Neuronal stem cell (in vitro differentiated cells): ENCODE measurements at regions not wholly inside any gene's neighbourhood (a gene's known extent, or its start where the extent isn't known, plus 50 kb on each side); places are given as distances from the start of the nearest gene placed in this dataset.

Experiments
- DNase-seq: peaks from one replicate; pipeline ENCODE4 v3.0.0-alpha.2; 2013; ENCODE audit warnings: low spot score
- H2AFZ ChIP-seq: one replicate; pipeline ENCODE4 v1.6.1; 2013; ENCODE audit warnings: mild to moderate bottlenecking, low read length, inconsistent platforms
- H2AK5ac ChIP-seq: 2 replicates; pipeline ENCODE4 v1.6.1; 2013; ENCODE audit warnings: low read depth, mild to moderate bottlenecking, inconsistent platforms, low read length, moderate library complexity, mixed read lengths
- H2BK120ac ChIP-seq: 2 replicates; pipeline ENCODE4 v1.6.1; 2013; ENCODE audit warnings: low read depth, mild to moderate bottlenecking, inconsistent platforms, low read length, moderate library complexity, mixed read lengths
- H2BK12ac ChIP-seq: one replicate; pipeline ENCODE4 v1.6.1; 2013; ENCODE audit warnings: low read length, inconsistent platforms
- H2BK15ac ChIP-seq: 2 replicates; pipeline ENCODE4 v1.6.1; 2013; ENCODE audit warnings: mild to moderate bottlenecking, low read length, inconsistent platforms, mixed read lengths
- H2BK5ac ChIP-seq: one replicate; pipeline ENCODE4 v1.6.1; 2013; ENCODE audit warnings: inconsistent platforms, mild to moderate bottlenecking, low read length, moderate library complexity
- H3K14ac ChIP-seq: one replicate; pipeline ENCODE4 v1.6.1; 2013; ENCODE audit warnings: low read length, inconsistent platforms
- H3K18ac ChIP-seq: 2 replicates; pipeline ENCODE4 v1.6.1; 2013; ENCODE audit warnings: low read length, inconsistent platforms
- H3K23ac ChIP-seq: 2 replicates; pipeline ENCODE4 v1.6.1; 2013; ENCODE audit warnings: low read depth, mild to moderate bottlenecking, mixed read lengths, low read length, inconsistent platforms; ENCODE audit not compliant: poor library complexity
- H3K27ac ChIP-seq: replicated peaks from 3 replicates; pipeline ENCODE4 v1.5.1; 2013; ENCODE audit warnings: low read length, inconsistent platforms
- H3K27me3 ChIP-seq, 3 experiments: 2 replicates each; pipeline ENCODE4 v1.6.1; 2013; ENCODE audit warnings: low read length in 3 of 3, mild to moderate bottlenecking in 2 of 3, inconsistent platforms in 1 of 3, low read depth in 1 of 3, mixed read lengths in 1 of 3, moderate library complexity in 1 of 3; ENCODE audit not compliant: control insufficient read depth in 3 of 3, insufficient read depth in 3 of 3
- H3K36me3 ChIP-seq, 2 donors: replicated peaks in 1 of 2; 2 replicates each; pipeline ENCODE4 v1.6.1; 2013; ENCODE audit warnings: low read length in 2 of 2; ENCODE audit not compliant: control insufficient read depth in 2 of 2, insufficient read depth in 2 of 2
- H3K4ac ChIP-seq: 2 replicates; pipeline ENCODE4 v1.6.1; 2013; ENCODE audit warnings: inconsistent platforms, mild to moderate bottlenecking, low read length, moderate library complexity
- H3K4me1 ChIP-seq, 2 donors: 1 replicate in 1 of 2; 2 replicates in 1 of 2; pipeline ENCODE4 v1.6.1; 2013; ENCODE audit warnings: low read length in 2 of 2, low read depth in 1 of 2; ENCODE audit not compliant: control insufficient read depth in 2 of 2, insufficient read depth in 1 of 2
- H3K4me2 ChIP-seq: one replicate; pipeline ENCODE4 v1.6.1; 2013; ENCODE audit warnings: mild to moderate bottlenecking, low read length, inconsistent platforms; ENCODE audit not compliant: insufficient read depth, poor library complexity, severe bottlenecking
- H3K4me3 ChIP-seq, 2 donors: 2 replicates each; pipeline ENCODE4 v1.5.1; 2013; ENCODE audit warnings: low read length in 2 of 2, mild to moderate bottlenecking in 2 of 2, inconsistent platforms in 1 of 2, moderate library complexity in 1 of 2
- H3K79me1 ChIP-seq: one replicate; pipeline ENCODE4 v1.6.1; 2013; ENCODE audit warnings: low read depth, mild to moderate bottlenecking, inconsistent platforms, low read length, moderate library complexity
- H3K9ac ChIP-seq: one replicate; pipeline ENCODE4 v1.6.1; 2013; ENCODE audit warnings: mild to moderate bottlenecking, low read depth, low read length, inconsistent platforms; ENCODE audit not compliant: poor library complexity
- H3K9me3 ChIP-seq, 2 donors: replicated peaks in 1 of 2; 2 replicates each; pipeline versions ENCODE3 to v1.6.1; 2013; ENCODE audit warnings: low read length in 2 of 2, mild to moderate bottlenecking in 2 of 2, inconsistent platforms in 1 of 2, low read depth in 1 of 2, mixed read lengths in 1 of 2, moderate library complexity in 1 of 2; ENCODE audit not compliant: control insufficient read depth in 2 of 2, insufficient read depth in 1 of 2
- H4K8ac ChIP-seq: one replicate; pipeline ENCODE4 v1.6.1; 2013; ENCODE audit warnings: low read depth, mild to moderate bottlenecking, inconsistent platforms, low read length, moderate library complexity
- H4K91ac ChIP-seq: one replicate; pipeline ENCODE4 v1.6.1; 2013; ENCODE audit warnings: low read length, low read depth, mild to moderate bottlenecking, inconsistent platforms; ENCODE audit not compliant: poor library complexity
- WGBS, 2 donors: extraction: QIAGEN DNeasy Blood & Tissue Kit; methylation state at CpG; one replicate each; pipeline ENCODE4 v1.1.7; 2013; ENCODE audit warnings: missing lambda C conversion rate in 2 of 2, mixed read lengths in 1 of 2; ENCODE audit not compliant: insufficient read length in 2 of 2, insufficient replicate concordance in 1 of 2; ENCODE audit errors: extremely low coverage in 2 of 2; 5-methylcytosine and 5-hydroxymethylcytosine counted together

GRCh38 chr11:93933230-93933629 is 82.8 kb upstream of the VSTM5 start:
- H3K4me1 ChIP-seq: no peaks in the 10 kb centered on the region
- H3K27me3 ChIP-seq: no peaks in the 10 kb centered on the region
- no peak overlapping the region for H3K9ac ChIP-seq
- no peak overlapping the region for H3K4me3 ChIP-seq
- no peaks in the 10 kb centered on the region for H3K79me1 ChIP-seq
- H3K18ac ChIP-seq: no peak overlapping the region
- no peak overlapping the region for H2BK12ac ChIP-seq
- H2AFZ ChIP-seq: no peak overlapping the region
- H2BK15ac ChIP-seq: no peak overlapping the region
- H2AK5ac ChIP-seq: no peak overlapping the region
- WGBS, 2 donors: no CpG with 5 or more reads among the region's 3 CpGs
- H2BK5ac ChIP-seq: no peak overlapping the region
- no peak overlapping the region for H4K91ac ChIP-seq
- H3K36me3 ChIP-seq: no peaks in the 10 kb centered on the region
- no peak overlapping the region for H2BK120ac ChIP-seq
- H3K27ac ChIP-seq: no peak overlapping the region
- H3K23ac ChIP-seq: no peak overlapping the region
- H4K8ac ChIP-seq: no peak overlapping the region
- H3K9me3 ChIP-seq: no peaks in the 10 kb centered on the region
- H3K4me2 ChIP-seq: no peak overlapping the region
- no peak overlapping the region for H3K4ac ChIP-seq
- H3K14ac ChIP-seq: no peak overlapping the region
- no peak for DNase-seq

- Histone ChIP-seq H2AFZ (no peak overlapping the region), H3K4ac (no peak overlapping the region), H3K36me3 (no peaks in the 10 kb centered on the region), H2BK120ac (no peak overlapping the region), H3K9me3 (no peaks in the 10 kb centered on the region), H4K8ac (no peak overlapping the region), H3K4me3 (no peak overlapping the region), H3K79me1 (no peaks in the 10 kb centered on the region), H3K23ac (no peak overlapping the region), H3K27me3 (no peaks in the 10 kb centered on the region), H3K9ac (no peak overlapping the region), H2BK5ac (no peak overlapping the region), H3K27ac (no peak overlapping the region), H3K4me1 (no peaks in the 10 kb centered on the region), H3K18ac (no peak overlapping the region), H3K4me2 (no peak overlapping the region), H2AK5ac (no peak overlapping the region), H2BK12ac (no peak overlapping the region), H3K14ac (no peak overlapping the region), H4K91ac (no peak overlapping the region), H2BK15ac (no peak overlapping the region)
- WGBS, 2 donors: no CpG with 5 or more reads among the region's 5 CpGs
- DNase-seq: no peak
Observed at GRCh38 chr11:93935826-93936225, 85.3 kb upstream of the HEPHL1 start.

GRCh38 chr11:93936460-93936859 is 84.7 kb upstream of the HEPHL1 start:
- Histone ChIP-seq H3K23ac (no peak overlapping the region), H3K36me3 (no peaks in the 10 kb centered on the region), H3K4ac (no peak overlapping the region), H2BK12ac (no peak overlapping the region), H2BK5ac (no peak overlapping the region), H3K4me3 (no peak overlapping the region), H2AK5ac (no peak overlapping the region), H3K79me1 (no peaks in the 10 kb centered on the region), H3K9me3 (no peaks in the 10 kb centered on the region), H3K27me3 (no peaks in the 10 kb centered on the region), H3K14ac (no peak overlapping the region), H2AFZ (no peak overlapping the region), H2BK120ac (no peak overlapping the region), H2BK15ac (no peak overlapping the region), H4K91ac (no peak overlapping the region), H4K8ac (no peak overlapping the region), H3K4me1 (no peaks in the 10 kb centered on the region), H3K4me2 (no peak overlapping the region), H3K18ac (no peak overlapping the region), H3K27ac (no peak overlapping the region), H3K9ac (no peak overlapping the region)
- WGBS, 2 donors: no CpG with 5 or more reads among the region's 3 CpGs
- no peak for DNase-seq

GRCh38 chr11:93939084-93939760 is 81.9 kb upstream of the HEPHL1 start:
- no peak overlapping the region for H3K4me3 ChIP-seq
- no peak overlapping the region for H3K4ac ChIP-seq
- no peaks in the 10 kb centered on the region for H3K36me3 ChIP-seq
- H3K27ac ChIP-seq: no peak overlapping the region
- H2AFZ ChIP-seq: no peak overlapping the region
- no peak overlapping the region for H3K18ac ChIP-seq
- no peaks in the 10 kb centered on the region for H3K9me3 ChIP-seq
- no peak overlapping the region for H3K4me2 ChIP-seq
- no peaks in the 10 kb centered on the region for H3K79me1 ChIP-seq
- no CpG with 5 or more reads among the region's 5 CpGs for WGBS, 2 donors
- no peak overlapping the region for H2AK5ac ChIP-seq
- no peak overlapping the region for H2BK12ac ChIP-seq
- H3K14ac ChIP-seq: no peak overlapping the region
- DNase-seq: no peak
- no peaks in the 10 kb centered on the region for H3K27me3 ChIP-seq
- H4K8ac ChIP-seq: no peak overlapping the region
- no peak overlapping the region for H3K9ac ChIP-seq
- no peak overlapping the region for H2BK5ac ChIP-seq
- no peak overlapping the region for H3K23ac ChIP-seq
- H3K4me1 ChIP-seq: no peaks in the 10 kb centered on the region
- no peak overlapping the region for H4K91ac ChIP-seq
- no peak overlapping the region for H2BK15ac ChIP-seq
- no peak overlapping the region for H2BK120ac ChIP-seq
